Esophagus muscularis mucosa (tissue), 3 donors: ENCODE measurements at regions not wholly inside any gene's neighbourhood (a gene's known extent, or its start where the extent isn't known, plus 50 kb on each side); places are given as distances from the start of the nearest gene placed in this dataset.

ENCODE experiments used
- POLR2A ChIP-seq: fragments of 450-650 bp; IDR thresholded peaks from one replicate; pipeline ENCODE4 v1.6.1; 2017; ENCODE audit warnings: antibody characterized with exemption, moderate library complexity, mild to moderate bottlenecking, low read depth
- TF ChIP-seq, protein P1 (sequence below), 3 experiments: fragments of 200-600 bp in 2 of 3; fragments of 450-650 bp in 1 of 3; sonication (generic) in 2 of 3; IDR thresholded peaks; one replicate each; pipeline ENCODE4 v1.5.1; 2017 to 2019; ENCODE audit warnings: antibody characterized with exemption in 3 of 3, mild to moderate bottlenecking in 2 of 3, moderate library complexity in 1 of 3

DNA sequence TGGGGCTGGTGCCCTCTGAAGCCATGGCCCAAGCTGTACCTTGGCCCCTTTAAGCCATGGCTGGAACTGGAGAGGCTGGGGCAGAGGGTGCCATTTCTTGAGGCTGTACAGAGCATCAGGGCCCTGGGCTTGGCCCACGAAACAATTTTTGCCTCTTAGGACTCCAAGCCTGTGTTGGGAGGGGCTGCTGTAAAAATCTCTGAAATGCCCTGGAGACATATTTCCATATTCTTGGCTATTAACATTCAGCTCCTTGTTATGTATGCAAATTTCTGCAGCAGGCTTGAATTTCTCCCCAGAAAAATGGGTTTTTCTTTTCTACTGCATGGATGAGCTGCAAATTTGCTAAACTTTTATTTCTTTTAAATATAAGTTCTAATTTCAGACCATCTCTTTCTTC is 834.0 kb downstream of the DSC3 start:
- TF ChIP-seq, protein P1, sequence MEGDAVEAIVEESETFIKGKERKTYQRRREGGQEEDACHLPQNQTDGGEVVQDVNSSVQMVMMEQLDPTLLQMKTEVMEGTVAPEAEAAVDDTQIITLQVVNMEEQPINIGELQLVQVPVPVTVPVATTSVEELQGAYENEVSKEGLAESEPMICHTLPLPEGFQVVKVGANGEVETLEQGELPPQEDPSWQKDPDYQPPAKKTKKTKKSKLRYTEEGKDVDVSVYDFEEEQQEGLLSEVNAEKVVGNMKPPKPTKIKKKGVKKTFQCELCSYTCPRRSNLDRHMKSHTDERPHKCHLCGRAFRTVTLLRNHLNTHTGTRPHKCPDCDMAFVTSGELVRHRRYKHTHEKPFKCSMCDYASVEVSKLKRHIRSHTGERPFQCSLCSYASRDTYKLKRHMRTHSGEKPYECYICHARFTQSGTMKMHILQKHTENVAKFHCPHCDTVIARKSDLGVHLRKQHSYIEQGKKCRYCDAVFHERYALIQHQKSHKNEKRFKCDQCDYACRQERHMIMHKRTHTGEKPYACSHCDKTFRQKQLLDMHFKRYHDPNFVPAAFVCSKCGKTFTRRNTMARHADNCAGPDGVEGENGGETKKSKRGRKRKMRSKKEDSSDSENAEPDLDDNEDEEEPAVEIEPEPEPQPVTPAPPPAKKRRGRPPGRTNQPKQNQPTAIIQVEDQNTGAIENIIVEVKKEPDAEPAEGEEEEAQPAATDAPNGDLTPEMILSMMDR (IDR thresholded peaks at IDR 0.05), result no peak
- no peak for TF ChIP-seq POLR2A
